ENCODE measurements at regions not wholly inside any gene's neighbourhood (a gene's known extent, or its start where the extent isn't known, plus 50 kb on each side); places are given as distances from the start of the nearest gene placed in this dataset.

GRCh38 chr21:39108291-39109162 is 74.7 kb downstream of the PSMG1 start:
- Histone ChIP-seq H3K14ac (ENCODE audit: low read length) (no peak overlapping the region), H3K4me3 (ENCODE audit: low read length in 2 of 2) (no peak overlapping the region), H3K4me1 (ENCODE audit: control insufficient read depth in 2 of 2, insufficient read depth in 1 of 2, low read depth in 1 of 2, low read length in 2 of 2) (peaks cover 0 to 2% of the 10 kb centered on the region in 2 donors), H3K9ac (ENCODE audit: low read depth, low read length, poor library complexity) (no peak overlapping the region), H2BK120ac (ENCODE audit: low read depth, low read length) (no peak overlapping the region), H2AFZ (ENCODE audit: low read length) (no peak overlapping the region), H3K36me3 (replicated peaks in 1 of 2; ENCODE audit: control insufficient read depth in 2 of 2, insufficient read depth in 2 of 2, low read length in 2 of 2) (no peaks in the 10 kb centered on the region), H2BK15ac (ENCODE audit: low read length) (no peak overlapping the region), H2BK12ac (ENCODE audit: low read length) (no peak overlapping the region), H3K23ac (ENCODE audit: low read depth, low read length, poor library complexity) (no peak overlapping the region), H3K27me3 (ENCODE audit: control insufficient read depth in 3 of 3, insufficient read depth in 3 of 3, low read depth in 1 of 3, low read length in 3 of 3) (peaks cover 0 to 6% (median 0%) of the 10 kb centered on the region in 3 experiments), H3K27ac (replicated peaks; ENCODE audit: low read length) (no peak overlapping the region), H2AK5ac (ENCODE audit: low read depth, low read length) (peak overlapping the region; percentile 20), H3K9me3 (replicated peaks in 1 of 2; ENCODE audit: control insufficient read depth in 2 of 2, insufficient read depth in 1 of 2, low read depth in 1 of 2, low read length in 2 of 2) (peaks cover 0 to 3% of the 10 kb centered on the region in 2 donors), H4K8ac (ENCODE audit: low read depth, low read length) (no peak overlapping the region), H3K79me1 (ENCODE audit: low read depth, low read length) (no peaks in the 10 kb centered on the region), H3K18ac (ENCODE audit: low read length) (no peak overlapping the region), H3K4me2 (ENCODE audit: insufficient read depth, low read length, poor library complexity, severe bottlenecking) (no peak overlapping the region), H4K91ac (ENCODE audit: low read depth, low read length, poor library complexity) (no peak overlapping the region), H2BK5ac (ENCODE audit: low read length) (no peak overlapping the region), H3K4ac (ENCODE audit: low read length) (no peak overlapping the region)
- no CpG with 5 or more reads among the region's 23 CpGs for WGBS, 2 donors (ENCODE audit: extremely low coverage in 2 of 2, insufficient read length in 2 of 2, insufficient replicate concordance in 1 of 2)
- no peak for DNase-seq (ENCODE audit: low spot score)

- no peak overlapping the region for H2AK5ac ChIP-seq (ENCODE audit: low read depth, low read length)
- no peak overlapping the region for H3K23ac ChIP-seq (ENCODE audit: low read depth, low read length, poor library complexity)
- H3K4me1 ChIP-seq (ENCODE audit: control insufficient read depth in 2 of 2, insufficient read depth in 1 of 2, low read depth in 1 of 2, low read length in 2 of 2) = peaks cover 0 to 2% of the 10 kb centered on the region in 2 donors
- H3K79me1 ChIP-seq (ENCODE audit: low read depth, low read length) = no peaks in the 10 kb centered on the region
- H3K9ac ChIP-seq (ENCODE audit: low read depth, low read length, poor library complexity) = no peak overlapping the region
- no peak overlapping the region for H3K27ac ChIP-seq (replicated peaks; ENCODE audit: low read length)
- H2BK12ac ChIP-seq (ENCODE audit: low read length) = no peak overlapping the region
- H3K4me2 ChIP-seq (ENCODE audit: insufficient read depth, low read length, poor library complexity, severe bottlenecking) = no peak overlapping the region
- H2BK5ac ChIP-seq (ENCODE audit: low read length) = no peak overlapping the region
- no peaks in the 10 kb centered on the region for H3K36me3 ChIP-seq (replicated peaks in 1 of 2; ENCODE audit: control insufficient read depth in 2 of 2, insufficient read depth in 2 of 2, low read length in 2 of 2)
- H4K91ac ChIP-seq (ENCODE audit: low read depth, low read length, poor library complexity) = no peak overlapping the region
- H2AFZ ChIP-seq (ENCODE audit: low read length) = no peak overlapping the region
- no CpG with 5 or more reads among the region's 13 CpGs for WGBS, 2 donors (ENCODE audit: extremely low coverage in 2 of 2, insufficient read length in 2 of 2, insufficient replicate concordance in 1 of 2)
- DNase-seq (ENCODE audit: low spot score) = no peak
- H2BK15ac ChIP-seq (ENCODE audit: low read length) = no peak overlapping the region
- no peak overlapping the region for H2BK120ac ChIP-seq (ENCODE audit: low read depth, low read length)
- no peak overlapping the region for H3K4ac ChIP-seq (ENCODE audit: low read length)
- no peak overlapping the region for H3K4me3 ChIP-seq (ENCODE audit: low read length in 2 of 2)
- no peak overlapping the region for H3K18ac ChIP-seq (ENCODE audit: low read length)
- H4K8ac ChIP-seq (ENCODE audit: low read depth, low read length) = no peak overlapping the region
- H3K9me3 ChIP-seq (replicated peaks in 1 of 2; ENCODE audit: control insufficient read depth in 2 of 2, insufficient read depth in 1 of 2, low read depth in 1 of 2, low read length in 2 of 2) = peaks cover 0 to 3% of the 10 kb centered on the region in 2 donors
- no peak overlapping the region for H3K14ac ChIP-seq (ENCODE audit: low read length)
- H3K27me3 ChIP-seq (ENCODE audit: control insufficient read depth in 3 of 3, insufficient read depth in 3 of 3, low read depth in 1 of 3, low read length in 3 of 3) = peaks cover 0 to 3% (median 0%) of the 10 kb centered on the region in 3 experiments
Observed at GRCh38 chr21:39107739-39108138, 75.5 kb downstream of the PSMG1 start.

- H3K18ac ChIP-seq (ENCODE audit: low read length) = peak overlapping the region; percentile 15
- no peak overlapping the region for H2BK12ac ChIP-seq (ENCODE audit: low read length)
- H2BK15ac ChIP-seq (ENCODE audit: low read length) = no peak overlapping the region
- WGBS, 2 donors (ENCODE audit: extremely low coverage in 2 of 2, insufficient read length in 2 of 2, insufficient replicate concordance in 1 of 2) = no CpG with 5 or more reads among the region's 15 CpGs
- no peaks in the 10 kb centered on the region for H3K36me3 ChIP-seq (replicated peaks in 1 of 2; ENCODE audit: control insufficient read depth in 2 of 2, insufficient read depth in 2 of 2, low read length in 2 of 2)
- no peak overlapping the region for H4K91ac ChIP-seq (ENCODE audit: low read depth, low read length, poor library complexity)
- no peak overlapping the region for H3K23ac ChIP-seq (ENCODE audit: low read depth, low read length, poor library complexity)
- no peak overlapping the region for H3K4me2 ChIP-seq (ENCODE audit: insufficient read depth, low read length, poor library complexity, severe bottlenecking)
- no peak overlapping the region for H3K27ac ChIP-seq (replicated peaks; ENCODE audit: low read length)
- H2BK120ac ChIP-seq (ENCODE audit: low read depth, low read length) = no peak overlapping the region
- H2BK5ac ChIP-seq (ENCODE audit: low read length) = no peak overlapping the region
- H2AFZ ChIP-seq (ENCODE audit: low read length) = no peak overlapping the region
- DNase-seq (ENCODE audit: low spot score) = no peak
- no peak overlapping the region for H2AK5ac ChIP-seq (ENCODE audit: low read depth, low read length)
- H3K4me3 ChIP-seq (ENCODE audit: low read length in 2 of 2) = no peak overlapping the region
- H3K4ac ChIP-seq (ENCODE audit: low read length) = no peak overlapping the region
- peaks cover 0 to 3% of the 10 kb centered on the region in 2 donors for H3K9me3 ChIP-seq (replicated peaks in 1 of 2; ENCODE audit: control insufficient read depth in 2 of 2, insufficient read depth in 1 of 2, low read depth in 1 of 2, low read length in 2 of 2)
- peaks cover 0 to 3% (median 0%) of the 10 kb centered on the region in 3 experiments for H3K27me3 ChIP-seq (ENCODE audit: control insufficient read depth in 3 of 3, insufficient read depth in 3 of 3, low read depth in 1 of 3, low read length in 3 of 3)
- no peak overlapping the region for H3K9ac ChIP-seq (ENCODE audit: low read depth, low read length, poor library complexity)
- H3K14ac ChIP-seq (ENCODE audit: low read length) = no peak overlapping the region
- H4K8ac ChIP-seq (ENCODE audit: low read depth, low read length) = no peak overlapping the region
- peaks cover 0 to 2% of the 10 kb centered on the region in 2 donors for H3K4me1 ChIP-seq (ENCODE audit: control insufficient read depth in 2 of 2, insufficient read depth in 1 of 2, low read depth in 1 of 2, low read length in 2 of 2)
- H3K79me1 ChIP-seq (ENCODE audit: low read depth, low read length) = no peaks in the 10 kb centered on the region
Observed at GRCh38 chr21:39106881-39107462, 76.3 kb downstream of the PSMG1 start.

- H3K9ac ChIP-seq (ENCODE audit: low read depth, low read length, poor library complexity) = no peak overlapping the region
- no peak overlapping the region for H3K18ac ChIP-seq (ENCODE audit: low read length)
- no peak for DNase-seq (ENCODE audit: low spot score)
- no peak overlapping the region for H2BK5ac ChIP-seq (ENCODE audit: low read length)
- H3K4me3 ChIP-seq (ENCODE audit: low read length in 2 of 2) = no peak overlapping the region
- no peak overlapping the region for H2AK5ac ChIP-seq (ENCODE audit: low read depth, low read length)
- no peak overlapping the region for H3K14ac ChIP-seq (ENCODE audit: low read length)
- H3K23ac ChIP-seq (ENCODE audit: low read depth, low read length, poor library complexity) = no peak overlapping the region
- no peak overlapping the region for H3K27ac ChIP-seq (replicated peaks; ENCODE audit: low read length)
- no peak overlapping the region for H4K8ac ChIP-seq (ENCODE audit: low read depth, low read length)
- peaks cover 0 to 3% of the 10 kb centered on the region in 2 donors for H3K9me3 ChIP-seq (replicated peaks in 1 of 2; ENCODE audit: control insufficient read depth in 2 of 2, insufficient read depth in 1 of 2, low read depth in 1 of 2, low read length in 2 of 2)
- H3K4ac ChIP-seq (ENCODE audit: low read length) = no peak overlapping the region
- no peaks in the 10 kb centered on the region for H3K79me1 ChIP-seq (ENCODE audit: low read depth, low read length)
- H2AFZ ChIP-seq (ENCODE audit: low read length) = no peak overlapping the region
- H2BK15ac ChIP-seq (ENCODE audit: low read length) = no peak overlapping the region
- H3K27me3 ChIP-seq (ENCODE audit: control insufficient read depth in 3 of 3, insufficient read depth in 3 of 3, low read depth in 1 of 3, low read length in 3 of 3) = peaks cover 0 to 3% (median 0%) of the 10 kb centered on the region in 3 experiments
- no peaks in the 10 kb centered on the region for H3K36me3 ChIP-seq (replicated peaks in 1 of 2; ENCODE audit: control insufficient read depth in 2 of 2, insufficient read depth in 2 of 2, low read length in 2 of 2)
- no peak overlapping the region for H2BK12ac ChIP-seq (ENCODE audit: low read length)
- no peak overlapping the region for H2BK120ac ChIP-seq (ENCODE audit: low read depth, low read length)
- H4K91ac ChIP-seq (ENCODE audit: low read depth, low read length, poor library complexity) = no peak overlapping the region
- WGBS, 2 donors (ENCODE audit: extremely low coverage in 2 of 2, insufficient read length in 2 of 2, insufficient replicate concordance in 1 of 2) = no CpG with 5 or more reads among the region's 4 CpGs
- H3K4me2 ChIP-seq (ENCODE audit: insufficient read depth, low read length, poor library complexity, severe bottlenecking) = no peak overlapping the region
- peaks cover 0 to 2% of the 10 kb centered on the region in 2 donors for H3K4me1 ChIP-seq (ENCODE audit: control insufficient read depth in 2 of 2, insufficient read depth in 1 of 2, low read depth in 1 of 2, low read length in 2 of 2)
Observed at GRCh38 chr21:39105836-39106235, 77.4 kb downstream of the PSMG1 start.
